ENCODE measurements at regions not wholly inside any gene's neighbourhood (a gene's known extent, or its start where the extent isn't known, plus 50 kb on each side); places are given as distances from the start of the nearest gene placed in this dataset.

- Histone ChIP-seq H3K4me1 (ENCODE audit: insufficient read depth, low read length, poor library complexity, severe bottlenecking) (no peaks in the 10 kb centered on the region), H3K36me3 (ENCODE audit: insufficient read depth, low read length) (no peaks in the 10 kb centered on the region), H3K27ac (ENCODE audit: low read depth, low read length, poor library complexity, severe bottlenecking) (no peak overlapping the region), H2AFZ (ENCODE audit: low read length) (no peak overlapping the region), H3K9me3 (ENCODE audit: low read length) (no peaks in the 10 kb centered on the region), H3K9me2 (ENCODE audit: insufficient read depth, low read length) (no peaks in the 10 kb centered on the region), H3K79me2 (ENCODE audit: insufficient read depth, low read depth, low read length) (no peaks in the 10 kb centered on the region), H4K20me1 (ENCODE audit: insufficient read depth, low read length) (no peaks in the 10 kb centered on the region), H3K4me2 (ENCODE audit: low read length) (no peak overlapping the region), H3K4me3 (ENCODE audit: low read depth, low read length, poor library complexity, severe bottlenecking) (no peak overlapping the region)
- POLR2A ChIA-PET = interaction anchor here (0.7 to 1.0 kb wide), 2 partner anchors 16 to 440 kb away, joined by 3 to 4 read pairs; no protein-coding TSS in a partner anchor
- CTCF ChIA-PET (ENCODE audit: unreplicated experiment) = no interaction called here
- intact Hi-C loops (cut with micrococcal nuclease; ENCODE audit: unreplicated experiment) = no loop called here
- TF ChIP-seq, protein P1, sequence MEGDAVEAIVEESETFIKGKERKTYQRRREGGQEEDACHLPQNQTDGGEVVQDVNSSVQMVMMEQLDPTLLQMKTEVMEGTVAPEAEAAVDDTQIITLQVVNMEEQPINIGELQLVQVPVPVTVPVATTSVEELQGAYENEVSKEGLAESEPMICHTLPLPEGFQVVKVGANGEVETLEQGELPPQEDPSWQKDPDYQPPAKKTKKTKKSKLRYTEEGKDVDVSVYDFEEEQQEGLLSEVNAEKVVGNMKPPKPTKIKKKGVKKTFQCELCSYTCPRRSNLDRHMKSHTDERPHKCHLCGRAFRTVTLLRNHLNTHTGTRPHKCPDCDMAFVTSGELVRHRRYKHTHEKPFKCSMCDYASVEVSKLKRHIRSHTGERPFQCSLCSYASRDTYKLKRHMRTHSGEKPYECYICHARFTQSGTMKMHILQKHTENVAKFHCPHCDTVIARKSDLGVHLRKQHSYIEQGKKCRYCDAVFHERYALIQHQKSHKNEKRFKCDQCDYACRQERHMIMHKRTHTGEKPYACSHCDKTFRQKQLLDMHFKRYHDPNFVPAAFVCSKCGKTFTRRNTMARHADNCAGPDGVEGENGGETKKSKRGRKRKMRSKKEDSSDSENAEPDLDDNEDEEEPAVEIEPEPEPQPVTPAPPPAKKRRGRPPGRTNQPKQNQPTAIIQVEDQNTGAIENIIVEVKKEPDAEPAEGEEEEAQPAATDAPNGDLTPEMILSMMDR (conservative IDR thresholded peaks at IDR 0.05; ENCODE audit: low read length) = no peak
- TF ChIP-seq EZH2phosphoT487 (IDR thresholded peaks at IDR 0.05; ENCODE audit: borderline replicate concordance, low read depth, low read length) = no peak
- BruUV-seq (replicated peaks) = no TSS peak
- no peak for DNase-seq (ENCODE audit: low spot score)
Observed at GRCh38 chr11:35868491-35868890, 75.4 kb upstream of the LDLRAD3 start.

DNA sequence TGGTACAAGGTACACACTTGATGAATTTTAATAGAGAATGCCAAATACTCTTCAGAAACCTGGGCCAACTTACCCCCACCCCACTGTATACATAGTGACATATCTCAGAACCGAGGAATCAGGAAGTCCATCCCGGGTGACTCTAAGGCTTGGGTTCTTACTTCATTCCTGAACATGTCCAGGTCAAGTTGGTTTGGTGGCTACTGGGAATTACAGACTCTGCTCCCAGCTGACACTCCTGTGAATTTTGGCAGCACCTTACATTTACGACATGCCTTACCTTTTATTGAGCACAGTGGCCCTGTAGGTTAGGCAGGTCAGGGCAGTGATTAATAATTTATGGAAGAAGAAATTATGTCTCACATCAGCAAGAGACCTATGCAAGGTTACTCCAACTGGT is 70.1 kb upstream of the LDLRAD3 start:
- intact Hi-C loops (cut with micrococcal nuclease; ENCODE audit: unreplicated experiment) = no loop called here
- Histone ChIP-seq H3K4me3 (ENCODE audit: low read depth, low read length, poor library complexity, severe bottlenecking) (no peak overlapping the region), H3K4me2 (ENCODE audit: low read length) (no peak overlapping the region), H2AFZ (ENCODE audit: low read length) (no peak overlapping the region), H3K79me2 (ENCODE audit: insufficient read depth, low read depth, low read length) (no peaks in the 10 kb centered on the region), H3K9me2 (ENCODE audit: insufficient read depth, low read length) (no peaks in the 10 kb centered on the region), H3K27ac (ENCODE audit: low read depth, low read length, poor library complexity, severe bottlenecking) (no peak overlapping the region), H3K9me3 (ENCODE audit: low read length) (no peaks in the 10 kb centered on the region), H3K4me1 (ENCODE audit: insufficient read depth, low read length, poor library complexity, severe bottlenecking) (no peaks in the 10 kb centered on the region), H3K36me3 (ENCODE audit: insufficient read depth, low read length) (no peaks in the 10 kb centered on the region), H4K20me1 (ENCODE audit: insufficient read depth, low read length) (no peaks in the 10 kb centered on the region)
- no peak for DNase-seq (ENCODE audit: low spot score)
- ChIA-PET POLR2A (no interaction called here), CTCF (ENCODE audit: unreplicated experiment) (no interaction called here)
- BruUV-seq (replicated peaks) = no TSS peak
- TF ChIP-seq, protein P1 (conservative IDR thresholded peaks at IDR 0.05; ENCODE audit: low read length) = no peak
- TF ChIP-seq EZH2phosphoT487 (IDR thresholded peaks at IDR 0.05; ENCODE audit: borderline replicate concordance, low read depth, low read length) = no peak

GRCh38 chr11:35874751-35875450 is 69.0 kb upstream of the LDLRAD3 start:
- no peak overlapping the region for H2AFZ ChIP-seq (ENCODE audit: low read length)
- intact Hi-C loops (cut with micrococcal nuclease; ENCODE audit: unreplicated experiment) = no loop called here
- no peaks in the 10 kb centered on the region for H3K4me1 ChIP-seq (ENCODE audit: insufficient read depth, low read length, poor library complexity, severe bottlenecking)
- POLR2A ChIA-PET = no interaction called here
- H4K20me1 ChIP-seq (ENCODE audit: insufficient read depth, low read length) = no peaks in the 10 kb centered on the region
- CTCF ChIA-PET (ENCODE audit: unreplicated experiment) = no interaction called here
- no peak overlapping the region for H3K4me2 ChIP-seq (ENCODE audit: low read length)
- H3K36me3 ChIP-seq (ENCODE audit: insufficient read depth, low read length) = no peaks in the 10 kb centered on the region
- no peaks in the 10 kb centered on the region for H3K9me3 ChIP-seq (ENCODE audit: low read length)
- no peaks in the 10 kb centered on the region for H3K79me2 ChIP-seq (ENCODE audit: insufficient read depth, low read depth, low read length)
- no peak overlapping the region for H3K27ac ChIP-seq (ENCODE audit: low read depth, low read length, poor library complexity, severe bottlenecking)
- no peak overlapping the region for H3K4me3 ChIP-seq (ENCODE audit: low read depth, low read length, poor library complexity, severe bottlenecking)
- no peak for TF ChIP-seq EZH2phosphoT487 (IDR thresholded peaks at IDR 0.05; ENCODE audit: borderline replicate concordance, low read depth, low read length)
- TF ChIP-seq, protein P1 (conservative IDR thresholded peaks at IDR 0.05; ENCODE audit: low read length) = no peak
- H3K9me2 ChIP-seq (ENCODE audit: insufficient read depth, low read length) = no peaks in the 10 kb centered on the region
- no TSS peak for BruUV-seq (replicated peaks)
- DNase-seq (ENCODE audit: low spot score) = no peak
